Fibroblast of skin of scalp (primary cell): ENCODE measurements at regions not wholly inside any gene's neighbourhood (a gene's known extent, or its start where the extent isn't known, plus 50 kb on each side); places are given as distances from the start of the nearest gene placed in this dataset.

ENCODE experiments used
- DNase-seq: peaks from one replicate; pipeline ENCODE4 v3.0.0-alpha.2; 2013

- peak; percentile 80 for DNase-seq
Measured at GRCh38 chr3:107240183-107241091, 136.8 kb upstream of the CCDC54 start.

GRCh38 chr3:107241217-107241616 lies 136.0 kb upstream of the CCDC54 start:
- DNase-seq = no peak

GRCh38 chr3:107242579-107242978 lies 134.7 kb upstream of the CCDC54 start:
- DNase-seq = no peak

- no peak for DNase-seq
Measured at GRCh38 chr3:107247116-107247515, 130.1 kb upstream of the CCDC54 start.

- no peak for DNase-seq
Measured at GRCh38 chr3:107249132-107249531, 128.1 kb upstream of the CCDC54 start.

- DNase-seq = no peak
Measured at GRCh38 chr3:107250221-107250620, 127.0 kb upstream of the CCDC54 start.

GRCh38 chr3:107251819-107252218 lies 125.4 kb upstream of the CCDC54 start:
- DNase-seq = no peak

GRCh38 chr3:107256963-107257362 lies 120.3 kb upstream of the CCDC54 start:
- no peak for DNase-seq

- no peak for DNase-seq
Measured at GRCh38 chr3:107258300-107258699, 118.9 kb upstream of the CCDC54 start.

- DNase-seq = no peak
Measured at GRCh38 chr3:107260207-107260606, 117.0 kb upstream of the CCDC54 start.

- no peak for DNase-seq
Measured at GRCh38 chr3:107263269-107264021, 113.8 kb upstream of the CCDC54 start.

GRCh38 chr3:107264888-107265287 lies 112.4 kb upstream of the CCDC54 start:
- DNase-seq = no peak

GRCh38 chr3:107265526-107265925 lies 111.7 kb upstream of the CCDC54 start:
- no peak for DNase-seq

- no peak for DNase-seq
Measured at GRCh38 chr3:107268469-107268868, 108.8 kb upstream of the CCDC54 start.

GRCh38 chr3:107269136-107269535 lies 108.1 kb upstream of the CCDC54 start:
- DNase-seq = no peak

GRCh38 chr3:107271787-107272387 lies 105.4 kb upstream of the CCDC54 start:
- peak; percentile 63 for DNase-seq

- DNase-seq = no peak
Measured at GRCh38 chr3:107272471-107272870, 104.8 kb upstream of the CCDC54 start.

GRCh38 chr3:107272885-107273284 lies 104.4 kb upstream of the CCDC54 start:
- no peak for DNase-seq

- no peak for DNase-seq
Measured at GRCh38 chr3:107273771-107274170, 103.5 kb upstream of the CCDC54 start.

GRCh38 chr3:107275511-107275910 lies 101.7 kb upstream of the CCDC54 start:
- DNase-seq = no peak

GRCh38 chr3:107283948-107284347 lies 93.3 kb upstream of the CCDC54 start:
- DNase-seq = peak; percentile 12

GRCh38 chr3:107284612-107285011 lies 92.6 kb upstream of the CCDC54 start:
- DNase-seq = peak; percentile 24

- peak; percentile 19 for DNase-seq
Measured at GRCh38 chr3:107285197-107285596, 92.0 kb upstream of the CCDC54 start.
